ENCODE measurements at regions not wholly inside any gene's neighbourhood (a gene's known extent, or its start where the extent isn't known, plus 50 kb on each side); places are given as distances from the start of the nearest gene placed in this dataset.

DNA sequence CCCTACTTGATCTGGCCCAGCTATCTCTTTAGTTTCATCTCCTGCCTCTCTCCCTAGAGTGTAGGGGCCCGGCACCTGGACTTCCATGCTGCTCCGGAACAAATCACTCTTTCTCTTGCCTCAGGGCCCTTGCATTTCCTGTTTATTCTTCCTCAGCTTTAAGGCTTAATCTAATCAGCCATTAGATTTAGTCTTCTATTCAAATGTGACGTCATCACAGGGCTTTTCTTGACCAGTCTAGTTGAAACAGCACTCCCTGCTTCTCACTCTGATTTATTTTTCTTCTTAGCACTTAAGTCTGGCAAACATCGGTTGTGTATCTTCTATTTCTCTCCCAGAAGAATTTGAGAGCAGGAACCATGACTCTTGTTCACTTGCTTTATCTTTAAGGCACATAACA, 564.1 kb downstream of the EFNB2 start:
- Histone ChIP-seq H3K27me3 (no peaks in the 10 kb centered on the region), H3K4me3 (replicated peaks in 1 of 3) (no peak overlapping the region), H3K4me1 (peaks cover 0 to 4% of the 10 kb centered on the region in 2 donors), H3K27ac (no peak overlapping the region), H3K36me3 (no peaks in the 10 kb centered on the region), H3K9me3 (no peaks in the 10 kb centered on the region)
- DNase-seq = no peak
- TF ChIP-seq POLR2A (IDR thresholded peaks at IDR 0.05) (no peak), CTCF (IDR thresholded peaks at IDR 0.05) (no peak)
- intact Hi-C loops (cut with DNase I) = no loop called here
- 54 to 59% methylated on average over 4 of the region's 4 CpGs for WGBS, 2 donors

GRCh38 chr13:105969761-105970160, 565.7 kb downstream of the EFNB2 start:
- no peak for DNase-seq
- Histone ChIP-seq H3K36me3 (no peaks in the 10 kb centered on the region), H3K27ac (no peak overlapping the region), H3K9me3 (no peaks in the 10 kb centered on the region), H3K4me3 (replicated peaks in 1 of 3) (no peak overlapping the region), H3K27me3 (no peaks in the 10 kb centered on the region), H3K4me1 (peaks cover 0 to 4% of the 10 kb centered on the region in 2 donors)
- WGBS, 2 donors = 56 to 57% methylated on average over 4 of the region's 4 CpGs
- TF ChIP-seq POLR2A (IDR thresholded peaks at IDR 0.05) (no peak), CTCF (IDR thresholded peaks at IDR 0.05) (no peak)
- intact Hi-C loops (cut with DNase I) = no loop called here

DNA sequence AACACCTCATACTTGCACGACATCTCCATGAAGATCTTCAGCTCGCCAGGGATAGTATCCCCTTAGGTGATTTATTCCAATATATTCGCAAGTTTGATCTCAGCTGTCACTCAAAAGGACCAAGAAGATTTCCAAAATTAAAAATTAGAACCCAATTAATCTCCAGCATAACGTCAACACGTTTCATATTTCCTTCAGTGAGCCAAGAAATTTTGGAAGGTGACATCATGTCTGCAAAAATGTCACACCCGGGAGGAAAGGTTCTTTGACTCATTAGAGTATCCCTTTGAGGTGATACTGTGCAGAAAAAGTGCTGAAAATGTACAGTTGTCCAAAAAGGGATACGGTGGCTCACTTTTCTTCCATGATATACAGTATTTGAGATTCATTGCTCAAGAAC, 569.6 kb downstream of the EFNB2 start:
- no peaks in the 10 kb centered on the region for H3K27me3 ChIP-seq
- 84 to 88% methylated on average over 7 of the region's 7 CpGs for WGBS, 2 donors
- TF ChIP-seq POLR2A (IDR thresholded peaks at IDR 0.05) (no peak), CTCF (IDR thresholded peaks at IDR 0.05) (no peak)
- no peaks in the 10 kb centered on the region for H3K9me3 ChIP-seq
- H3K27ac ChIP-seq = no peak overlapping the region
- H3K4me3 ChIP-seq (replicated peaks in 1 of 3) = no peak overlapping the region
- intact Hi-C loops (cut with DNase I) = no loop called here
- no peak for DNase-seq
- H3K36me3 ChIP-seq = no peaks in the 10 kb centered on the region
- no peaks in the 10 kb centered on the region for H3K4me1 ChIP-seq

GRCh38 chr13:105962080-105962479, 573.4 kb downstream of the EFNB2 start:
- WGBS, 2 donors = 97% methylated on average over 7 of the region's 7 CpGs
- no peak overlapping the region for H3K27ac ChIP-seq
- TF ChIP-seq POLR2A (IDR thresholded peaks at IDR 0.05) (no peak), CTCF (IDR thresholded peaks at IDR 0.05) (no peak)

DNA sequence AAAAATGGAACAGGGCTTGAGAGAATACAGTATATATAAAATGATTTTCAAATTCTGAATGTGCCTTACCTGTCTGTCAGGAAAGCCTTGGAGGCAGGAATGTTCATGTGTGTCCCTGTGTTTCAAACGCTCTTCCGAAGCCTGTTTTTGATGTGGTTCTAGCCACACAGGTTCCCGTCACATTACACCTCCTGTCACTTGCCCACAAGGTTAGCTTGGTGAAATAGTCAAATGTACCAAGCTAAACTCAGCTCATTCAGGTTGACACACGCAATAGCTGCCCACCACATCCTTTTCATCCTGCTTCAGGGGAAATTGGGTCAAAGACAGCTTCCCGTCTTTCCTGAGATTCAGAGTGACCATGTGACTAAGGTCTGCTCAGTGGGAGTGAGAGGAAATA, 574.0 kb downstream of the EFNB2 start:
- no peak overlapping the region for H3K4me3 ChIP-seq (replicated peaks in 1 of 3)
- intact Hi-C loops (cut with DNase I) = no loop called here
- 84 to 88% methylated on average over 5 of the region's 5 CpGs for WGBS, 2 donors
- H3K27ac ChIP-seq = no peak overlapping the region
- H3K27me3 ChIP-seq = no peaks in the 10 kb centered on the region
- TF ChIP-seq POLR2A (IDR thresholded peaks at IDR 0.05) (no peak), CTCF (IDR thresholded peaks at IDR 0.05) (no peak)
- no peak for DNase-seq
- H3K9me3 ChIP-seq = no peaks in the 10 kb centered on the region
- no peaks in the 10 kb centered on the region for H3K36me3 ChIP-seq
- no peaks in the 10 kb centered on the region for H3K4me1 ChIP-seq

More at GRCh38 chr13:105962080-105962479, 573.4 kb downstream of the EFNB2 start:
- no peaks in the 10 kb centered on the region for H3K4me1 ChIP-seq
- H3K4me3 ChIP-seq (replicated peaks in 1 of 3) = no peak overlapping the region
- H3K36me3 ChIP-seq = no peaks in the 10 kb centered on the region
- intact Hi-C loops (cut with DNase I) = no loop called here
- no peak for DNase-seq
- H3K9me3 ChIP-seq = no peaks in the 10 kb centered on the region
- H3K27me3 ChIP-seq = no peaks in the 10 kb centered on the region

Measured in thyroid gland (tissue), 4 donors.